Neuronal stem cell (in vitro differentiated cells): ENCODE measurements at regions not wholly inside any gene's neighbourhood (a gene's known extent, or its start where the extent isn't known, plus 50 kb on each side); places are given as distances from the start of the nearest gene placed in this dataset.

Source experiments
- DNase-seq: peaks from one replicate; pipeline ENCODE4 v3.0.0-alpha.2; 2013; ENCODE audit warnings: low spot score
- H2AFZ ChIP-seq: one replicate; pipeline ENCODE4 v1.6.1; 2013; ENCODE audit warnings: mild to moderate bottlenecking, low read length, inconsistent platforms
- H2AK5ac ChIP-seq: 2 replicates; pipeline ENCODE4 v1.6.1; 2013; ENCODE audit warnings: low read depth, mild to moderate bottlenecking, inconsistent platforms, low read length, moderate library complexity, mixed read lengths
- H2BK120ac ChIP-seq: 2 replicates; pipeline ENCODE4 v1.6.1; 2013; ENCODE audit warnings: low read depth, mild to moderate bottlenecking, inconsistent platforms, low read length, moderate library complexity, mixed read lengths
- H2BK12ac ChIP-seq: one replicate; pipeline ENCODE4 v1.6.1; 2013; ENCODE audit warnings: low read length, inconsistent platforms
- H2BK15ac ChIP-seq: 2 replicates; pipeline ENCODE4 v1.6.1; 2013; ENCODE audit warnings: mild to moderate bottlenecking, low read length, inconsistent platforms, mixed read lengths
- H2BK5ac ChIP-seq: one replicate; pipeline ENCODE4 v1.6.1; 2013; ENCODE audit warnings: inconsistent platforms, mild to moderate bottlenecking, low read length, moderate library complexity
- H3K14ac ChIP-seq: one replicate; pipeline ENCODE4 v1.6.1; 2013; ENCODE audit warnings: low read length, inconsistent platforms
- H3K18ac ChIP-seq: 2 replicates; pipeline ENCODE4 v1.6.1; 2013; ENCODE audit warnings: low read length, inconsistent platforms
- H3K23ac ChIP-seq: 2 replicates; pipeline ENCODE4 v1.6.1; 2013; ENCODE audit warnings: low read depth, mild to moderate bottlenecking, mixed read lengths, low read length, inconsistent platforms; ENCODE audit not compliant: poor library complexity
- H3K27ac ChIP-seq: replicated peaks from 3 replicates; pipeline ENCODE4 v1.5.1; 2013; ENCODE audit warnings: low read length, inconsistent platforms
- H3K27me3 ChIP-seq, 3 experiments: 2 replicates each; pipeline ENCODE4 v1.6.1; 2013; ENCODE audit warnings: low read length in 3 of 3, mild to moderate bottlenecking in 2 of 3, inconsistent platforms in 1 of 3, low read depth in 1 of 3, mixed read lengths in 1 of 3, moderate library complexity in 1 of 3; ENCODE audit not compliant: control insufficient read depth in 3 of 3, insufficient read depth in 3 of 3
- H3K36me3 ChIP-seq, 2 donors: replicated peaks in 1 of 2; 2 replicates each; pipeline ENCODE4 v1.6.1; 2013; ENCODE audit warnings: low read length in 2 of 2; ENCODE audit not compliant: control insufficient read depth in 2 of 2, insufficient read depth in 2 of 2
- H3K4ac ChIP-seq: 2 replicates; pipeline ENCODE4 v1.6.1; 2013; ENCODE audit warnings: inconsistent platforms, mild to moderate bottlenecking, low read length, moderate library complexity
- H3K4me1 ChIP-seq, 2 donors: 1 replicate in 1 of 2; 2 replicates in 1 of 2; pipeline ENCODE4 v1.6.1; 2013; ENCODE audit warnings: low read length in 2 of 2, low read depth in 1 of 2; ENCODE audit not compliant: control insufficient read depth in 2 of 2, insufficient read depth in 1 of 2
- H3K4me2 ChIP-seq: one replicate; pipeline ENCODE4 v1.6.1; 2013; ENCODE audit warnings: mild to moderate bottlenecking, low read length, inconsistent platforms; ENCODE audit not compliant: insufficient read depth, poor library complexity, severe bottlenecking
- H3K4me3 ChIP-seq, 2 donors: 2 replicates each; pipeline ENCODE4 v1.5.1; 2013; ENCODE audit warnings: low read length in 2 of 2, mild to moderate bottlenecking in 2 of 2, inconsistent platforms in 1 of 2, moderate library complexity in 1 of 2
- H3K79me1 ChIP-seq: one replicate; pipeline ENCODE4 v1.6.1; 2013; ENCODE audit warnings: low read depth, mild to moderate bottlenecking, inconsistent platforms, low read length, moderate library complexity
- H3K9ac ChIP-seq: one replicate; pipeline ENCODE4 v1.6.1; 2013; ENCODE audit warnings: mild to moderate bottlenecking, low read depth, low read length, inconsistent platforms; ENCODE audit not compliant: poor library complexity
- H3K9me3 ChIP-seq, 2 donors: replicated peaks in 1 of 2; 2 replicates each; pipeline versions ENCODE3 to v1.6.1; 2013; ENCODE audit warnings: low read length in 2 of 2, mild to moderate bottlenecking in 2 of 2, inconsistent platforms in 1 of 2, low read depth in 1 of 2, mixed read lengths in 1 of 2, moderate library complexity in 1 of 2; ENCODE audit not compliant: control insufficient read depth in 2 of 2, insufficient read depth in 1 of 2
- H4K8ac ChIP-seq: one replicate; pipeline ENCODE4 v1.6.1; 2013; ENCODE audit warnings: low read depth, mild to moderate bottlenecking, inconsistent platforms, low read length, moderate library complexity
- H4K91ac ChIP-seq: one replicate; pipeline ENCODE4 v1.6.1; 2013; ENCODE audit warnings: low read length, low read depth, mild to moderate bottlenecking, inconsistent platforms; ENCODE audit not compliant: poor library complexity
- WGBS, 2 donors: extraction: QIAGEN DNeasy Blood & Tissue Kit; methylation state at CpG; one replicate each; pipeline ENCODE4 v1.1.7; 2013; ENCODE audit warnings: missing lambda C conversion rate in 2 of 2, mixed read lengths in 1 of 2; ENCODE audit not compliant: insufficient read length in 2 of 2, insufficient replicate concordance in 1 of 2; ENCODE audit errors: extremely low coverage in 2 of 2; 5-methylcytosine and 5-hydroxymethylcytosine counted together

GRCh38 chr6:37115236-37115895 is 54.6 kb upstream of the PIM1 start:
- Histone ChIP-seq H2AFZ (no peak overlapping the region), H2BK120ac (no peak overlapping the region), H3K27me3 (no peaks in the 10 kb centered on the region), H3K9ac (no peak overlapping the region), H3K9me3 (no peaks in the 10 kb centered on the region), H3K14ac (no peak overlapping the region), H4K91ac (no peak overlapping the region), H2BK12ac (no peak overlapping the region), H3K27ac (no peak overlapping the region), H3K4me3 (no peak overlapping the region), H2BK15ac (no peak overlapping the region), H2AK5ac (no peak overlapping the region), H2BK5ac (no peak overlapping the region), H3K36me3 (peaks cover 0 to 6% of the 10 kb centered on the region in 2 donors), H3K4me1 (no peaks in the 10 kb centered on the region), H3K4me2 (no peak overlapping the region), H3K18ac (no peak overlapping the region), H3K4ac (no peak overlapping the region), H4K8ac (no peak overlapping the region), H3K79me1 (no peaks in the 10 kb centered on the region), H3K23ac (no peak overlapping the region)
- DNase-seq, result no peak
- no CpG with 5 or more reads among the region's 10 CpGs for WGBS, 2 donors

- Histone ChIP-seq H3K36me3 (peaks cover 0 to 6% of the 10 kb centered on the region in 2 donors), H4K8ac (no peak overlapping the region), H2BK120ac (no peak overlapping the region), H3K14ac (no peak overlapping the region), H3K4ac (no peak overlapping the region), H3K18ac (peak overlapping the region; percentile 72), H2AFZ (no peak overlapping the region), H3K27me3 (no peaks in the 10 kb centered on the region), H3K9me3 (no peaks in the 10 kb centered on the region), H3K9ac (no peak overlapping the region), H2BK12ac (peak overlapping the region; percentile 73), H3K79me1 (no peaks in the 10 kb centered on the region), H3K4me1 (no peaks in the 10 kb centered on the region), H2BK5ac (no peak overlapping the region), H3K27ac (no peak overlapping the region), H2AK5ac (no peak overlapping the region), H3K4me2 (no peak overlapping the region), H3K4me3 (no peak overlapping the region), H3K23ac (no peak overlapping the region), H4K91ac (no peak overlapping the region), H2BK15ac (no peak overlapping the region)
- no peak for DNase-seq
- no CpG with 5 or more reads among the region's 2 CpGs for WGBS, 2 donors
These were observed 53.6 kb upstream of the PIM1 start for GRCh38 chr6:37116326-37116725.

- Histone ChIP-seq H2BK15ac (no peak overlapping the region), H2AK5ac (no peak overlapping the region), H2BK5ac (no peak overlapping the region), H3K4me3 (no peak overlapping the region), H3K14ac (no peak overlapping the region), H3K79me1 (no peaks in the 10 kb centered on the region), H3K23ac (no peak overlapping the region), H4K91ac (no peak overlapping the region), H2AFZ (no peak overlapping the region), H3K9me3 (no peaks in the 10 kb centered on the region), H3K18ac (no peak overlapping the region), H2BK12ac (no peak overlapping the region), H4K8ac (no peak overlapping the region), H3K36me3 (peaks cover 0 to 6% of the 10 kb centered on the region in 2 donors), H3K27me3 (no peaks in the 10 kb centered on the region), H3K4me1 (peaks cover 2 to 8% of the 10 kb centered on the region in 2 donors), H2BK120ac (no peak overlapping the region), H3K4ac (no peak overlapping the region), H3K9ac (no peak overlapping the region), H3K4me2 (no peak overlapping the region), H3K27ac (no peak overlapping the region)
- WGBS, 2 donors, result no CpG with 5 or more reads among the region's 5 CpGs
- no peak for DNase-seq
These were observed 50.5 kb upstream of the PIM1 start for GRCh38 chr6:37119387-37119886.
